ENCODE measurements at regions not wholly inside any gene's neighbourhood (a gene's known extent, or its start where the extent isn't known, plus 50 kb on each side); places are given as distances from the start of the nearest gene placed in this dataset.

DNA sequence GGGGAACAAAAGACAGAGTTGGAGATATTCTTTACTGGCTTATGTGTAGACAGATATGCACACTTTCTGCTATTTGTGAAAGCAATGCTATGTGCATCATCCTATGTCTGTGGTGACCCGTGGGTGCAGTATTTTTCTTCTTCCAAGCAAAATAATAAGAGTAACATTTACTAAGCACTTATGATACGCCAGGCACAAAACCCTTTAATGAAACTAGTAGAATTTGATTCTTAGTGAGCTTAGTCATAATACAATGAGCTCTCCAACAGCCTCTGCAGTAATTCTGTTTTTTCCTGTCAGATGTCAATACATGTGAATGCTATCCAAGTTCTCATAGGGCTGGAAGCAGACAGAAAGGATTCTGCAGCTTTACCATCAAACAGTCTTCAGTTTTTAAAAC is 130.6 kb downstream of the RAD51AP2 start:
- no peak for TF ChIP-seq POLR2A (IDR thresholded peaks at IDR 0.05)
- no peak for TF ChIP-seq CTCF (IDR thresholded peaks at IDR 0.05)
